ENCODE measurements at regions not wholly inside any gene's neighbourhood (a gene's known extent, or its start where the extent isn't known, plus 50 kb on each side); places are given as distances from the start of the nearest gene placed in this dataset.
A peak's percentile ranks its signal among the peaks of the same experiment; 100 is the strongest.

- ChIA-PET CTCF (no interaction called here), POLR2A (no interaction called here)
- Histone ChIP-seq H3K4me3 (no peak overlapping the region), H3K9me3 (no peaks in the 10 kb centered on the region), H3K4me2 (no peak overlapping the region), H3K4me1 (no peaks in the 10 kb centered on the region), H3K27ac (no peak overlapping the region)
- 4% methylated on average over 3 of the region's 3 CpGs for WGBS (ENCODE audit: missing lambda C conversion rate)
- FAIRE-seq (no peak), DNase-seq (ENCODE audit: low read depth in 1 of 2, low spot score in 1 of 2) (no peak), ATAC-seq (no peak)
- TF ChIP-seq REST (IDR thresholded peaks at IDR 0.05) (no peak), CTCF (IDR thresholded peaks at IDR 0.05) (no peak), HOXA7 (CRISPR knock-in tag; IDR thresholded peaks at IDR 0.05) (no peak), EHF (CRISPR knock-in tag; IDR thresholded peaks at IDR 0.05) (no peak), SMC3 (IDR thresholded peaks at IDR 0.05) (no peak), USF2 (IDR thresholded peaks at IDR 0.05) (no peak), JUN (IDR thresholded peaks at IDR 0.05) (no peak), RNF2 (IDR thresholded peaks at IDR 0.05; ENCODE audit: borderline replicate concordance, low read depth) (no peak), SREBF2 (IDR thresholded peaks at IDR 0.05) (no peak), GATA3 (IDR thresholded peaks at IDR 0.05; ENCODE audit: borderline replicate concordance) (no peak), MAX (IDR thresholded peaks at IDR 0.05) (no peak)
Observed at GRCh38 chr2:84078471-84078870, 380.6 kb downstream of the SUCLG1 start.

GRCh38 chr2:84077496-84077895 is 381.6 kb downstream of the SUCLG1 start:
- DNase-seq (ENCODE audit: low read depth in 1 of 2, low spot score in 1 of 2) (peak in 1 of 2 experiments; percentile 38), FAIRE-seq (no peak), ATAC-seq (peak; percentile 56 to 85; a peak in 3 of 6 replicates)
- no peak overlapping the region for H3K4me3 ChIP-seq
- CTCF ChIA-PET = no interaction called here
- 12% methylated on average over 2 of the region's 2 CpGs for WGBS (ENCODE audit: missing lambda C conversion rate)
- no peak overlapping the region for H3K4me2 ChIP-seq
- no peaks in the 10 kb centered on the region for H3K9me3 ChIP-seq
- H3K4me1 ChIP-seq = no peaks in the 10 kb centered on the region
- no peak overlapping the region for H3K27ac ChIP-seq
- POLR2A ChIA-PET = no interaction called here
- TF ChIP-seq RAD21 (conservative IDR thresholded peaks at IDR 0.05 in 1 of 2, IDR thresholded peaks at IDR 0.05 in 1 of 2) = peak; percentile 41 to 46; a peak in 3 of 5 replicates
- no peak for TF ChIP-seq ZNF302 (CRISPR knock-in tag; IDR thresholded peaks at IDR 0.05)
- peak; percentile 44 for TF ChIP-seq CTCF (IDR thresholded peaks at IDR 0.05)
- TF ChIP-seq KDM1A (IDR thresholded peaks at IDR 0.05; ENCODE audit: low read depth) = no peak
- TF ChIP-seq RCOR1 (IDR thresholded peaks at IDR 0.05; ENCODE audit: low read depth, low read length) = no peak
- no peak for TF ChIP-seq PBX3 (IDR thresholded peaks at IDR 0.05)
- TF ChIP-seq RFX5 (IDR thresholded peaks at IDR 0.05) = no peak
